HEK293 (cell line): ENCODE measurements at regions not wholly inside any gene's neighbourhood (a gene's known extent, or its start where the extent isn't known, plus 50 kb on each side); places are given as distances from the start of the nearest gene placed in this dataset.

ENCODE experiments used
- CTCF ChIA-PET: fragments of 350-600 bp; formaldehyde crosslinking; extraction: SDS; loops from one replicate; lab custom pipeline; 2021; ENCODE audit warnings: antibody characterized with exemption; lab: Yijun Ruan, JAX
- POLR2A ChIA-PET: fragments of 300-600 bp; formaldehyde crosslinking; extraction: SDS; loops from one replicate; lab custom pipeline; 2020; ENCODE audit warnings: antibody characterized with exemption, inconsistent platforms; lab: Yijun Ruan, JAX
- H3K27ac ChIP-seq: fragments of 200-500 bp; sonication (Bioruptor generic); 2 replicates; pipeline ENCODE4 v1.5.1; 2014; ENCODE audit warnings: low read depth, low read length, control low read depth, inconsistent platforms; ENCODE audit errors: extremely low read depth
- H3K36me3 ChIP-seq, 2 experiments: fragments of 200-500 bp in 1 of 2; sonication (Bioruptor generic) in 1 of 2; 1 replicate in 1 of 2; 2 replicates in 1 of 2; pipeline ENCODE4 v1.5.1; 2014 to 2017; ENCODE audit warnings: inconsistent platforms in 2 of 2, low read length in 2 of 2; ENCODE audit not compliant: control insufficient read depth in 2 of 2, insufficient read depth in 1 of 2
- H3K4me1 ChIP-seq: fragments of 200-500 bp; sonication (Bioruptor generic); 2 replicates; pipeline ENCODE4 v1.5.1; 2014; ENCODE audit warnings: mild to moderate bottlenecking, low read length, inconsistent platforms; ENCODE audit not compliant: control insufficient read depth, insufficient read depth
- H3K4me3 ChIP-seq: 2 replicates; pipeline ENCODE4 v1.5.1; 2011; ENCODE audit warnings: low read depth, mild to moderate bottlenecking, control low read depth, low read length, moderate library complexity
- H3K9me3 ChIP-seq: fragments of 200-500 bp; sonication (Bioruptor generic); 2 replicates; pipeline ENCODE4 v1.5.1; 2014; ENCODE audit warnings: low read depth, low read length, inconsistent platforms; ENCODE audit not compliant: control insufficient read depth, insufficient read depth
- ATF2 ChIP-seq: fragments of 450-650 bp; formaldehyde crosslinking; IDR thresholded peaks from 2 replicates; pipeline ENCODE4 v1.5.1; 2016; ENCODE audit warnings: missing biosample characterization, missing genetic modification characterization, low read depth
- GFI1B ChIP-seq: fragments of 450-650 bp; formaldehyde crosslinking; IDR thresholded peaks from 2 replicates; pipeline ENCODE4 v1.5.1; 2016; ENCODE audit warnings: missing biosample characterization, missing genetic modification characterization
- KLF10 ChIP-seq: fragments of 450-650 bp; IDR thresholded peaks from 2 replicates; pipeline ENCODE4 v1.5.1; 2018; ENCODE audit warnings: missing biosample characterization, mild to moderate bottlenecking, missing genetic modification characterization
- KLF8 ChIP-seq: fragments of 450-650 bp; formaldehyde crosslinking; IDR thresholded peaks from 2 replicates; pipeline ENCODE4 v1.5.1; 2016; ENCODE audit warnings: missing biosample characterization, missing genetic modification characterization
- SALL2 ChIP-seq: fragments of 450-650 bp; formaldehyde crosslinking; IDR thresholded peaks from 2 replicates; pipeline ENCODE4 v1.5.0; 2017; ENCODE audit warnings: missing biosample characterization, mild to moderate bottlenecking, missing genetic modification characterization, borderline replicate concordance
- SP2 ChIP-seq: fragments of 450-650 bp; formaldehyde crosslinking; IDR thresholded peaks from 2 replicates; pipeline ENCODE4 v1.5.1; 2016; ENCODE audit warnings: missing biosample characterization, missing genetic modification characterization
- SP3 ChIP-seq: fragments of 450-650 bp; formaldehyde crosslinking; IDR thresholded peaks from 2 replicates; pipeline ENCODE4 v1.5.1; 2016; ENCODE audit warnings: missing biosample characterization, missing genetic modification characterization
- ZBTB7A ChIP-seq: fragments of 450-650 bp; formaldehyde crosslinking; IDR thresholded peaks from 2 replicates; pipeline ENCODE4 v1.5.1; 2016; ENCODE audit warnings: low read depth, missing biosample characterization, missing genetic modification characterization
- ZEB2 ChIP-seq: fragments of 450-650 bp; formaldehyde crosslinking; IDR thresholded peaks from 2 replicates; pipeline ENCODE4 v1.5.1; 2016; ENCODE audit warnings: missing biosample characterization, missing genetic modification characterization
- ZFP3 ChIP-seq: fragments of 450-650 bp; formaldehyde crosslinking; IDR thresholded peaks from 2 replicates; pipeline ENCODE4 v1.5.1; 2016; ENCODE audit warnings: low read depth, missing biosample characterization, missing genetic modification characterization
- ZFP37 ChIP-seq: fragments of 450-650 bp; formaldehyde crosslinking; IDR thresholded peaks from 2 replicates; pipeline ENCODE4 v1.5.1; 2016; ENCODE audit warnings: missing biosample characterization, missing genetic modification characterization
- ZNF121 ChIP-seq: fragments of 450-650 bp; formaldehyde crosslinking; IDR thresholded peaks from 2 replicates; pipeline ENCODE4 v1.5.1; 2016; ENCODE audit warnings: missing biosample characterization, missing genetic modification characterization
- ZNF138 ChIP-seq: fragments of 450-650 bp; formaldehyde crosslinking; IDR thresholded peaks from 2 replicates; pipeline ENCODE4 v1.5.1; 2016; ENCODE audit warnings: missing biosample characterization, missing genetic modification characterization, borderline replicate concordance
- ZNF202 ChIP-seq: fragments of 450-650 bp; formaldehyde crosslinking; IDR thresholded peaks from 2 replicates; pipeline ENCODE4 v1.5.1; 2016; ENCODE audit warnings: missing biosample characterization, missing genetic modification characterization, borderline replicate concordance
- ZNF324 ChIP-seq: fragments of 450-650 bp; formaldehyde crosslinking; IDR thresholded peaks from 2 replicates; pipeline ENCODE4 v1.5.1; 2016; ENCODE audit warnings: missing biosample characterization, missing genetic modification characterization
- ZNF366 ChIP-seq: fragments of 450-650 bp; formaldehyde crosslinking; conservative IDR thresholded peaks from 2 replicates; pipeline ENCODE4 v1.5.1; 2016; ENCODE audit warnings: missing biosample characterization, missing genetic modification characterization
- ZNF426 ChIP-seq: fragments of 450-650 bp; formaldehyde crosslinking; IDR thresholded peaks from 2 replicates; pipeline ENCODE4 v1.5.1; 2017; ENCODE audit warnings: missing biosample characterization, missing genetic modification characterization, mild to moderate bottlenecking, inconsistent platforms, moderate library complexity
- ZNF529 ChIP-seq: fragments of 450-650 bp; formaldehyde crosslinking; IDR thresholded peaks from 2 replicates; pipeline ENCODE4 v1.5.1; 2017; ENCODE audit warnings: missing genetic modification characterization, missing biosample characterization; ENCODE audit not compliant: insufficient replicate concordance
- ZNF621 ChIP-seq: fragments of 450-650 bp; formaldehyde crosslinking; IDR thresholded peaks from 2 replicates; pipeline ENCODE4 v1.5.1; 2017; ENCODE audit warnings: missing biosample characterization, missing genetic modification characterization
- ZNF624 ChIP-seq: fragments of 450-650 bp; formaldehyde crosslinking; IDR thresholded peaks from 2 replicates; pipeline ENCODE4 v1.5.1; 2017; ENCODE audit warnings: missing biosample characterization, missing genetic modification characterization
- ZNF654 ChIP-seq: fragments of 450-650 bp; formaldehyde crosslinking; IDR thresholded peaks from 2 replicates; pipeline ENCODE4 v1.5.1; 2016; ENCODE audit warnings: low read depth, missing biosample characterization, missing genetic modification characterization
- ZNF837 ChIP-seq: fragments of 450-650 bp; formaldehyde crosslinking; IDR thresholded peaks from 2 replicates; pipeline ENCODE4 v1.5.1; 2016; ENCODE audit warnings: missing biosample characterization, missing genetic modification characterization

GRCh38 chr9:1729631-1730030 is 285.5 kb upstream of the SMARCA2 start:
- Histone ChIP-seq H3K36me3 (no peaks in the 10 kb centered on the region), H3K4me1 (no peaks in the 10 kb centered on the region), H3K9me3 (no peaks in the 10 kb centered on the region), H3K27ac (no peak overlapping the region), H3K4me3 (no peak overlapping the region)
- ChIA-PET CTCF (interaction anchor here (0.5 to 1.1 kb wide), 4 partner anchors 10 to 140 kb away, joined by 3 to 5 read pairs (median 4); no protein-coding TSS in a partner anchor), POLR2A (no interaction called here)
- TF ChIP-seq ZFP3 (tag by site-specific recombination) (no peak), GFI1B (tag by site-specific recombination) (no peak), SALL2 (no peak), ZBTB7A (tag by site-specific recombination) (no peak), SP3 (tag by site-specific recombination) (no peak), ZNF324 (tag by site-specific recombination) (no peak), ZNF366 (no peak), SP2 (tag by site-specific recombination) (no peak), ATF2 (tag by site-specific recombination) (no peak), KLF10 (tag by site-specific recombination) (no peak), ZNF837 (no peak), ZNF529 (no peak), ZNF202 (tag by site-specific recombination) (no peak), ZNF621 (tag by site-specific recombination) (no peak), KLF8 (no peak), ZNF138 (tag by site-specific recombination) (no peak), ZNF624 (tag by site-specific recombination) (no peak), ZNF121 (tag by site-specific recombination) (no peak), ZEB2 (no peak)

- Histone ChIP-seq H3K27ac (no peak overlapping the region), H3K9me3 (no peaks in the 10 kb centered on the region), H3K4me3 (no peak overlapping the region), H3K4me1 (no peaks in the 10 kb centered on the region), H3K36me3 (no peaks in the 10 kb centered on the region)
- ChIA-PET POLR2A (no interaction called here), CTCF (interaction anchor here (0.6 to 3.1 kb wide), 33 partner anchors 9 to 1719 kb away, joined by 3 to 20 read pairs (median 4); no protein-coding TSS in a partner anchor)
- TF ChIP-seq ZNF654 (tag by site-specific recombination) = peak; percentile 34
- TF ChIP-seq ZFP37 (tag by site-specific recombination) = no peak
Measured at GRCh38 chr9:1732670-1733069, 282.5 kb upstream of the SMARCA2 start.

GRCh38 chr9:1738511-1739100 is 276.5 kb upstream of the SMARCA2 start:
- H3K27ac ChIP-seq = no peak overlapping the region
- TF ChIP-seq ZNF426 (tag by site-specific recombination) = no peak
- no peaks in the 10 kb centered on the region for H3K9me3 ChIP-seq
- ChIA-PET CTCF (interaction anchor here (0.7 kb wide), 1 partner anchor 203 kb away, joined by 3 read pairs; no protein-coding TSS in a partner anchor), POLR2A (no interaction called here)
- no peaks in the 10 kb centered on the region for H3K36me3 ChIP-seq
- H3K4me3 ChIP-seq = no peak overlapping the region
- no peaks in the 10 kb centered on the region for H3K4me1 ChIP-seq
